Panc1 (cell line): ENCODE measurements at regions not wholly inside any gene's neighbourhood (a gene's known extent, or its start where the extent isn't known, plus 50 kb on each side); places are given as distances from the start of the nearest gene placed in this dataset.

Experiments used
- ATAC-seq: fragments of 200-7000 bp; cut with Tn5 transposase; 2 replicates; pipeline ENCODE4 v1.9.1; 2020; ENCODE audit warnings: mild to moderate bottlenecking, moderate library complexity
- BruUV-seq: library from RNA; stranded (reverse); fragments of 400-500 nt; replicated peaks from 2 replicates; lab custom pipeline; 2021; lab: Mats Ljungman, UMichigan
- CTCF ChIA-PET: fragments of 300-600 bp; sonication (Branson Sonifier 250); formaldehyde crosslinking; loops from one replicate; lab custom pipeline; 2022; ENCODE audit warnings: antibody characterized with exemption; lab: Charles Lee
- POLR2A ChIA-PET: fragments of 300-600 bp; sonication (Branson Sonifier 250); formaldehyde crosslinking; loops from one replicate; lab custom pipeline; 2022; ENCODE audit warnings: antibody characterized with exemption; lab: Charles Lee
- DNase-seq: peaks from one replicate; pipeline ENCODE4 v3.0.0-alpha.2; 2010; ENCODE audit warnings: low read depth, low spot score
- H3K27ac ChIP-seq: 2 replicates; pipeline ENCODE4 v1.5.1; 2011; ENCODE audit warnings: mild to moderate bottlenecking, low read length, inconsistent platforms
- H3K27me3 ChIP-seq: fragments of 200-500 bp; sonication (Bioruptor generic); 2 replicates; pipeline ENCODE4 v1.6.0; 2014; ENCODE audit warnings: low read length, inconsistent platforms; ENCODE audit not compliant: control insufficient read depth, insufficient read depth
- H3K36me3 ChIP-seq: fragments of 200-500 bp; sonication (Bioruptor generic); 2 replicates; pipeline ENCODE4 v1.5.1; 2014; ENCODE audit warnings: inconsistent platforms, mild to moderate bottlenecking, low read length, moderate library complexity; ENCODE audit not compliant: control insufficient read depth, insufficient read depth
- H3K4me1 ChIP-seq: 2 replicates; pipeline ENCODE4 v1.5.1; 2011; ENCODE audit warnings: inconsistent platforms, mild to moderate bottlenecking, low read length, moderate library complexity; ENCODE audit not compliant: control insufficient read depth, insufficient read depth
- H3K4me3 ChIP-seq, 2 experiments: 2 replicates each; pipeline ENCODE4 v1.5.1; 2011 to 2012; ENCODE audit warnings: low read depth in 2 of 2, low read length in 2 of 2, mild to moderate bottlenecking in 2 of 2, inconsistent platforms in 1 of 2, moderate library complexity in 1 of 2
- H3K9me3 ChIP-seq: fragments of 200-500 bp; sonication (Bioruptor generic); 2 replicates; pipeline ENCODE4 v1.5.1; 2014; ENCODE audit warnings: low read depth, mild to moderate bottlenecking, inconsistent platforms, low read length, moderate library complexity; ENCODE audit not compliant: control insufficient read depth, insufficient read depth
- CTCF ChIP-seq: fragments of 450-650 bp; IDR thresholded peaks from 2 replicates; pipeline ENCODE4 v1.5.1; 2017; ENCODE audit warnings: mild to moderate bottlenecking
- POLR2AphosphoS5 ChIP-seq: IDR thresholded peaks from 2 replicates; pipeline ENCODE4 v1.6.1; 2012; ENCODE audit warnings: mild to moderate bottlenecking, low read depth, low read length, moderate library complexity
- REST ChIP-seq, 2 experiments: IDR thresholded peaks; 2 replicates each; pipeline ENCODE4 v1.6.1; 2011 to 2012; ENCODE audit warnings: low read depth in 2 of 2, control low read depth in 1 of 2, low read length in 1 of 2, mild to moderate bottlenecking in 1 of 2, moderate library complexity in 1 of 2; ENCODE audit not compliant: insufficient read depth in 1 of 2
- SIN3A ChIP-seq: IDR thresholded peaks from 2 replicates; pipeline ENCODE4 v1.6.1; 2012; ENCODE audit warnings: low read depth, mild to moderate bottlenecking, low read length, moderate library complexity, borderline replicate concordance; ENCODE audit not compliant: insufficient read depth
- TCF7L2 ChIP-seq: IDR thresholded peaks from 2 replicates; pipeline ENCODE4 v1.6.1; 2011; ENCODE audit warnings: mild to moderate bottlenecking, low read depth, low read length, inconsistent platforms
- in situ Hi-C: cut with HindIII; loops from 2 replicates; pipeline ENCODE4 v1.10.0; 2016; ENCODE audit warnings: low sequenced_read_pairs, low pct_unique_long_range_greater_than_20kb
- intact Hi-C: fragments of 100-400 bp; cut with micrococcal nuclease; formaldehyde crosslinking; loops from one replicate; pipeline ENCODE4 v1.10.0; 2022; ENCODE audit not compliant: unreplicated experiment

- CTCF ChIA-PET, result no interaction called here
- no peak overlapping the region for H3K4me3 ChIP-seq
- no peak overlapping the region for H3K27ac ChIP-seq
- POLR2A ChIA-PET, result no interaction called here
- no peak for ATAC-seq
- DNase-seq, result no peak
- BruUV-seq, result no TSS peak
- H3K36me3 ChIP-seq, result no peaks in the 10 kb centered on the region
- in situ Hi-C loops (no loop called here), intact Hi-C loops (no loop called here)
- TF ChIP-seq CTCF (no peak), TCF7L2 (no peak), POLR2AphosphoS5 (no peak), SIN3A (no peak), REST (IDR thresholded peaks at IDR 0.05; ENCODE audit: insufficient read depth in 1 of 2, low read depth in 2 of 2, low read length in 1 of 2) (no peak)
- H3K27me3 ChIP-seq, result no peaks in the 10 kb centered on the region
- H3K4me1 ChIP-seq, result no peaks in the 10 kb centered on the region
- no peaks in the 10 kb centered on the region for H3K9me3 ChIP-seq
Measured at GRCh38 chr2:128499367-128500137, 180.9 kb upstream of the HS6ST1 start.

- TF ChIP-seq POLR2AphosphoS5 (no peak), SIN3A (no peak), REST (IDR thresholded peaks at IDR 0.05; ENCODE audit: insufficient read depth in 1 of 2, low read depth in 2 of 2, low read length in 1 of 2) (no peak), CTCF (no peak), TCF7L2 (no peak)
- intact Hi-C loops, result no loop called here
- H3K4me3 ChIP-seq, result no peak overlapping the region
- in situ Hi-C loops, result no loop called here
- H3K27me3 ChIP-seq, result no peaks in the 10 kb centered on the region
- no peaks in the 10 kb centered on the region for H3K9me3 ChIP-seq
- ATAC-seq (no peak), DNase-seq (no peak)
- no peaks in the 10 kb centered on the region for H3K36me3 ChIP-seq
- BruUV-seq, result no TSS peak
- H3K4me1 ChIP-seq, result no peaks in the 10 kb centered on the region
- ChIA-PET CTCF (no interaction called here), POLR2A (no interaction called here)
- no peak overlapping the region for H3K27ac ChIP-seq
Measured at GRCh38 chr2:128500138-128500800, 181.6 kb upstream of the HS6ST1 start.
